ENCODE measurements at regions not wholly inside any gene's neighbourhood (a gene's known extent, or its start where the extent isn't known, plus 50 kb on each side); places are given as distances from the start of the nearest gene placed in this dataset.

DNA sequence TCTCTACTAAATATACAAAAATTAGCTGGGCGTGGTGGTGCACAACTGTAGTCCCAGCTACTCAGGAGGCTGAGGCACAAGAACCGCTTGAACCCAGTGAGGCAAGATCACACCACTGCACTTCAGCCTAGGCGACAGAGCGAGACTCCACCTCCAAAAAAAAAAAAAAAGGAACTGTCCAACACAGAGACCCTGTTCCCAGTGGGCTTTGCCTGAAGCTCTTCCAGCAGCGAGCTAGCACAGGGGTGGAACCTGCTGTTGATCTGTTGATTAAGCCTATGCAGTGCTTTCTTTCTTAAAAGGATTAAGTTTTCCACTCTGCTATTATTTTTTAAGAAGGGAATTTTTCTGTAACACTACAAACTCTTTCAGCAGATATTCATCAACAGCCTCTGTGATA lies 171.0 kb upstream of the TUT7 start:
- H3K36me3 ChIP-seq = no peaks in the 10 kb centered on the region
- no peak overlapping the region for H3K4me3 ChIP-seq
- no peaks in the 10 kb centered on the region for H3K9me3 ChIP-seq
- H3K27ac ChIP-seq = no peak overlapping the region
- TF ChIP-seq, protein P1, sequence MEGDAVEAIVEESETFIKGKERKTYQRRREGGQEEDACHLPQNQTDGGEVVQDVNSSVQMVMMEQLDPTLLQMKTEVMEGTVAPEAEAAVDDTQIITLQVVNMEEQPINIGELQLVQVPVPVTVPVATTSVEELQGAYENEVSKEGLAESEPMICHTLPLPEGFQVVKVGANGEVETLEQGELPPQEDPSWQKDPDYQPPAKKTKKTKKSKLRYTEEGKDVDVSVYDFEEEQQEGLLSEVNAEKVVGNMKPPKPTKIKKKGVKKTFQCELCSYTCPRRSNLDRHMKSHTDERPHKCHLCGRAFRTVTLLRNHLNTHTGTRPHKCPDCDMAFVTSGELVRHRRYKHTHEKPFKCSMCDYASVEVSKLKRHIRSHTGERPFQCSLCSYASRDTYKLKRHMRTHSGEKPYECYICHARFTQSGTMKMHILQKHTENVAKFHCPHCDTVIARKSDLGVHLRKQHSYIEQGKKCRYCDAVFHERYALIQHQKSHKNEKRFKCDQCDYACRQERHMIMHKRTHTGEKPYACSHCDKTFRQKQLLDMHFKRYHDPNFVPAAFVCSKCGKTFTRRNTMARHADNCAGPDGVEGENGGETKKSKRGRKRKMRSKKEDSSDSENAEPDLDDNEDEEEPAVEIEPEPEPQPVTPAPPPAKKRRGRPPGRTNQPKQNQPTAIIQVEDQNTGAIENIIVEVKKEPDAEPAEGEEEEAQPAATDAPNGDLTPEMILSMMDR (IDR thresholded peaks at IDR 0.05) = no peak
- no peaks in the 10 kb centered on the region for H3K4me1 ChIP-seq (ENCODE audit: control insufficient read depth in 1 of 2, low read depth in 2 of 2)
- DNase-seq (ENCODE audit: low spot score) (no peak), ATAC-seq (ENCODE audit: insufficient number of reproducible peaks, low FRiP score, low read depth) (no peak)
- no peaks in the 10 kb centered on the region for H3K27me3 ChIP-seq (replicated peaks; ENCODE audit: insufficient read depth)

DNA sequence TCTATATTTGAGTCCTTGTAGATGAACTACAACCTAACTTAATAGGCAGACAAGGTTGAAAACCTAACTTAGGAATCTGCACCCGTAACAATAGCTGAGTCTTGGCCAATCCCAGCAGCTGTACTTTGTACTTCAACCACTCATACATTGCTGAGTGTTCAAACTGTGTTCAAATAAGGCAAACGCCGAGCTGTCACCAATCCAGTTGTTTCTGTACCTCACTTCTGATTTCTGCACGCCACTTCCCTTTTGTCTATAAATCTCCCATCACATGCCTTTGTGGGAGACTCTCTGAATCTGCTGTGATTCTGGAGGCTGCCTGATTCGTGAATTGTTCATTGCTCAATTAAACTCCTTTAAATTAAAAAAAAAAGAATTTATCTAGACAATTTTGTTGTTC lies 167.8 kb upstream of the TUT7 start:
- Histone ChIP-seq H3K27ac (no peak overlapping the region), H3K9me3 (no peaks in the 10 kb centered on the region), H3K4me3 (no peak overlapping the region), H3K27me3 (replicated peaks; ENCODE audit: insufficient read depth) (no peaks in the 10 kb centered on the region), H3K36me3 (no peaks in the 10 kb centered on the region), H3K4me1 (ENCODE audit: control insufficient read depth in 1 of 2, low read depth in 2 of 2) (peaks cover 8 to 13% of the 10 kb centered on the region in 2 donors)
- TF ChIP-seq, protein P1 (IDR thresholded peaks at IDR 0.05) = no peak
- no peak for DNase-seq (ENCODE audit: low spot score)
- ATAC-seq (ENCODE audit: insufficient number of reproducible peaks, low FRiP score, low read depth) = no peak

DNA sequence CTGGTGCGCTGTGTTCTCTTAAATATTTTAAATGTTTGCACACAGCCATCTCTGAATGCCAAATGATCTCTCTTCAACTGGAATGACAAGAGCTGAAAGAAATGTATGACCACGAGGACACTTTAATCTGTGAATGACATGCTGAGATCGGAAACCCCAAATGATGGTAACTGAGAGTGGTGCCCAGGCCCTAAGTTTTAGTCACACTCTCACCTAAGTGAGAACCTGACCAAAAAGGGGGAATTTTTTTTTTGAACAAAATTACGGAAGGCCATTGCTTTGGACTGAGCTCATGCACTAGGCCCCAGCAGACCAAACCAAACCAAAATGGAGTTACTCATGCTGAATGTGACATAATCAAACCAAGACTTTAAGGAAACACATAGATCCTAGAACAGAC lies 167.1 kb upstream of the TUT7 start:
- no peaks in the 10 kb centered on the region for H3K36me3 ChIP-seq
- H3K9me3 ChIP-seq = no peaks in the 10 kb centered on the region
- no peak for ATAC-seq (ENCODE audit: insufficient number of reproducible peaks, low FRiP score, low read depth)
- H3K27ac ChIP-seq = no peak overlapping the region
- H3K4me3 ChIP-seq = no peak overlapping the region
- TF ChIP-seq, protein P1 (IDR thresholded peaks at IDR 0.05) = no peak
- no peak for DNase-seq (ENCODE audit: low spot score)
- no peaks in the 10 kb centered on the region for H3K27me3 ChIP-seq (replicated peaks; ENCODE audit: insufficient read depth)
- peaks cover 8 to 13% of the 10 kb centered on the region in 2 donors for H3K4me1 ChIP-seq (ENCODE audit: control insufficient read depth in 1 of 2, low read depth in 2 of 2)

DNA sequence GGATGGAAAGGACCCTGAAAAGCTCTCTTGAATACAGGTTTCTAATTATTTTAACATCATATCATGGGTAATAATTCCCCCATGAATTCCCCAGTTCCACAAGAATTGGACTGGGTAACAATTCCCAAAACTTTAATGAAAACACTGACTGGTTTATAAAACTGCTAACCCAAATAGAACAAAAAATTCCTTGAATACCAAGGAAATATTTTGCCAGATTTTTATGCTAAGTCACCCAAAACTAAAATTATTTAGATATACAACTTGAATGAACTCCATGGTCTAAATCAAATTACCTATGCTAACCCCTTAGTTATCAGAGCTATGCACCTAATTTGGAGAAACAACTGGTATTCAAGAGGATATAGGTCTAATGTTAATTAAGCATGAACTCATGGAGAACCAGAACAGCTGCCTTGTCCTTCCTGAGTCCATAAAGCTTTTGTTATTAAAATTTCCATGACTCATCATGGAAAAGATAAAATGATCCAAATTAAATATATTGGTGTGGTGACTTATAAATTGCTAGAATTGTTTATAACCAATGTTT lies 164.9 kb upstream of the TUT7 start:
- no peaks in the 10 kb centered on the region for H3K36me3 ChIP-seq
- no peak overlapping the region for H3K4me3 ChIP-seq
- ATAC-seq (ENCODE audit: insufficient number of reproducible peaks, low FRiP score, low read depth) (no peak), DNase-seq (ENCODE audit: low spot score) (no peak)
- no peaks in the 10 kb centered on the region for H3K9me3 ChIP-seq
- peak overlapping the region in 1 of 2 donors; percentile 36 for H3K27ac ChIP-seq
- no peaks in the 10 kb centered on the region for H3K27me3 ChIP-seq (replicated peaks; ENCODE audit: insufficient read depth)
- H3K4me1 ChIP-seq (ENCODE audit: control insufficient read depth in 1 of 2, low read depth in 2 of 2) = peaks cover 8 to 13% of the 10 kb centered on the region in 2 donors
- TF ChIP-seq, protein P1 (IDR thresholded peaks at IDR 0.05) = no peak

DNA sequence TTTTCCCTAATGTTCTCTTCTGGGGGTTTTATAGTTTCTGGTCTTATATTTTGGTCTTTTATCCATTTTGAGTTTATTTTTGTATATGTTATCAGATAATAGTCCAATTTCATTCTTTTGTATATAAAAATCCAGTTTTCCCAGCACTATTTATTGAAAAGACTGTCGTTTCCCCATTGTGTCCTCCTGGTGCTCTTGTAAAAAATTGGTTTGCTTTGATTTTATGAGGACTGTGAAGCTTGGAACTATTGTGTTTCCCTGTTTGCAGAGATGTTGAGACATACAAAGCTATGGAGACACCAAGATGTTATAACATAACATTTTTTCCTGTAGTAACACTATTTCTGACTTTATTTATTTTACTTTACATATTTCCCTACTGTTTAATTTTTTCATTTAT lies 163.3 kb upstream of the TUT7 start:
- no peak overlapping the region for H3K27ac ChIP-seq
- TF ChIP-seq, protein P1 (IDR thresholded peaks at IDR 0.05) = no peak
- H3K4me1 ChIP-seq (ENCODE audit: control insufficient read depth in 1 of 2, low read depth in 2 of 2) = peaks cover 8 to 13% of the 10 kb centered on the region in 2 donors
- ATAC-seq (ENCODE audit: insufficient number of reproducible peaks, low FRiP score, low read depth) (no peak), DNase-seq (ENCODE audit: low spot score) (no peak)
- no peak overlapping the region for H3K4me3 ChIP-seq
- no peaks in the 10 kb centered on the region for H3K36me3 ChIP-seq
- H3K9me3 ChIP-seq = no peaks in the 10 kb centered on the region
- no peaks in the 10 kb centered on the region for H3K27me3 ChIP-seq (replicated peaks; ENCODE audit: insufficient read depth)

All from thoracic aorta (tissue), 2 donors.